ENCODE measurements at regions not wholly inside any gene's neighbourhood (a gene's known extent, or its start where the extent isn't known, plus 50 kb on each side); places are given as distances from the start of the nearest gene placed in this dataset.

GRCh38 chr4:184537269-184538022 lies 63.1 kb upstream of the IRF2 start (continued):
- no peak for TF ChIP-seq FOS (IDR thresholded peaks at IDR 0.05; ENCODE audit: low read depth, low read length)
- no peak for TF ChIP-seq BHLHE40 (IDR thresholded peaks at IDR 0.05; ENCODE audit: low read depth, low read length)

- no peaks in the 10 kb centered on the region for H3K9me1 ChIP-seq (ENCODE audit: insufficient read depth, low read length)
- intact Hi-C loops (cut with micrococcal nuclease) = loop anchor here (1.0 to 5.0 kb wide), 4 partner anchors 63 to 195 kb away; partner anchors contain the start of genes CENPU and IRF2
- BruUV-seq (replicated peaks) = no TSS peak
- no peaks in the 10 kb centered on the region for H3K27me3 ChIP-seq (ENCODE audit: control insufficient read depth, insufficient read depth, low read length)
- H4K91ac ChIP-seq (ENCODE audit: insufficient read depth, low read depth, low read length) = peak overlapping the region; percentile 84
- H2BK120ac ChIP-seq (ENCODE audit: low read depth, low read length) = peak overlapping the region; percentile 70; the same call in 1 of the 2 replicates
- DNase-seq (no peak), ATAC-seq (ENCODE audit: low read depth) (no peak; the same call in 1 of the 2 replicates)
- H3K56ac ChIP-seq (ENCODE audit: extremely low read depth, insufficient read depth, low read length) = peak overlapping the region; percentile 85
- no peaks in the 10 kb centered on the region for H3K4me1 ChIP-seq (ENCODE audit: control insufficient read depth, insufficient read depth, low read length)
- no peaks in the 10 kb centered on the region for H3K36me3 ChIP-seq (ENCODE audit: control insufficient read depth, insufficient read depth, low read length)
- H3K23ac ChIP-seq (ENCODE audit: low read depth, low read length) = peak overlapping the region; percentile 83
- peaks cover 8 to 19% of the 10 kb centered on the region in 2 experiments for H3K79me1 ChIP-seq (ENCODE audit: low read depth in 1 of 2, low read length in 2 of 2)
- H4K5ac ChIP-seq (ENCODE audit: low read depth, low read length) = peak overlapping the region; percentile 93
- H3K18ac ChIP-seq (ENCODE audit: low read depth, low read length) = peak overlapping the region; percentile 76
- peak overlapping the region; percentile 89 for H2AK9ac ChIP-seq (replicated peaks; ENCODE audit: low read depth, low read length, poor library complexity)
- H3K4me2 ChIP-seq (ENCODE audit: low read depth, low read length) = peak overlapping the region; percentile 77
- ChIA-PET CTCF (interaction anchor here (1.1 to 1.7 kb wide), 3 partner anchors 249 to 276 kb away, joined by 3 to 11 read pairs (median 3); no protein-coding TSS in a partner anchor), POLR2A (ENCODE audit: unreplicated experiment) (no interaction called here)
- H3K9me3 ChIP-seq (ENCODE audit: control insufficient read depth, insufficient read depth, low read length) = no peaks in the 10 kb centered on the region
- peak overlapping the region; percentile 92 for H3K27ac ChIP-seq (ENCODE audit: insufficient read depth, low read length)
- H2BK15ac ChIP-seq (ENCODE audit: low read depth, low read length) = peak overlapping the region; percentile 36
- dilution Hi-C loops (cut with HindIII; ENCODE audit: low sequenced_read_pairs, unreplicated experiment) = no loop called here
- peak overlapping the region; percentile 85 for H2BK5ac ChIP-seq (ENCODE audit: low read depth, low read length, poor library complexity, severe bottlenecking)
- H2BK20ac ChIP-seq (ENCODE audit: low read depth, low read length) = no peak overlapping the region
- peak overlapping the region; percentile 23; the same call in 1 of the 2 replicates for H2AK5ac ChIP-seq (ENCODE audit: low read depth, low read length)
- TF ChIP-seq, protein P1, sequence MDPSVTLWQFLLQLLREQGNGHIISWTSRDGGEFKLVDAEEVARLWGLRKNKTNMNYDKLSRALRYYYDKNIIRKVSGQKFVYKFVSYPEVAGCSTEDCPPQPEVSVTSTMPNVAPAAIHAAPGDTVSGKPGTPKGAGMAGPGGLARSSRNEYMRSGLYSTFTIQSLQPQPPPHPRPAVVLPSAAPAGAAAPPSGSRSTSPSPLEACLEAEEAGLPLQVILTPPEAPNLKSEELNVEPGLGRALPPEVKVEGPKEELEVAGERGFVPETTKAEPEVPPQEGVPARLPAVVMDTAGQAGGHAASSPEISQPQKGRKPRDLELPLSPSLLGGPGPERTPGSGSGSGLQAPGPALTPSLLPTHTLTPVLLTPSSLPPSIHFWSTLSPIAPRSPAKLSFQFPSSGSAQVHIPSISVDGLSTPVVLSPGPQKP (IDR thresholded peaks at IDR 0.05; ENCODE audit: borderline replicate concordance, low read depth, low read length) = no peak
- TF ChIP-seq MAZ (IDR thresholded peaks at IDR 0.05; ENCODE audit: borderline replicate concordance, low read depth, low read length) (no peak), RAD21 (IDR thresholded peaks at IDR 0.05; ENCODE audit: low read length) (no peak), NFE2L2 (IDR thresholded peaks at IDR 0.05; ENCODE audit: low read depth, low read length) (no peak), CEBPB (IDR thresholded peaks at IDR 0.05; ENCODE audit: low read depth, low read length) (no peak), RFX5 (IDR thresholded peaks at IDR 0.05; ENCODE audit: low read depth, low read length) (no peak), USF2 (IDR thresholded peaks at IDR 0.05; ENCODE audit: low read depth, low read length) (no peak), POLR2A (IDR thresholded peaks at IDR 0.05; ENCODE audit: low read depth, low read length) (no peak)
- in situ Hi-C loops (cut with MboI; ENCODE audit: low sequenced_read_pairs) = loop anchor here (5.0 kb wide), 1 partner anchor 275 kb away; no protein-coding TSS in a partner anchor
- 40% methylated on average over 1 of the region's 5 CpGs; no CpG with 5 or more reads in 1 of the 2 experiments for WGBS, 2 experiments (ENCODE audit: extremely low coverage in 2 of 2, insufficient read length in 1 of 2)
- peak overlapping the region; percentile 95 for H3K9ac ChIP-seq (ENCODE audit: low read depth, low read length)
- H3K4me3 ChIP-seq (ENCODE audit: insufficient read depth, low read depth, low read length) = peak overlapping the region; percentile 81
- H4K8ac ChIP-seq (ENCODE audit: low read depth in 2 of 2, low read length in 2 of 2) = peak overlapping the region; percentile 89 to 96
- peak overlapping the region; percentile 6 for H2AFZ ChIP-seq (replicated peaks; ENCODE audit: low read length, poor library complexity)
- peak overlapping the region; percentile 92 for H3K4ac ChIP-seq (ENCODE audit: low read depth, low read length)
- H4K20me1 ChIP-seq (ENCODE audit: insufficient read depth, low read length) = no peaks in the 10 kb centered on the region
- H3K14ac ChIP-seq (replicated peaks; ENCODE audit: low read depth, low read length) = peak overlapping the region; percentile 90
These were observed 62.5 kb upstream of the IRF2 start for GRCh38 chr4:184536881-184537248.
